ENCODE measurements at regions not wholly inside any gene's neighbourhood (a gene's known extent, or its start where the extent isn't known, plus 50 kb on each side); places are given as distances from the start of the nearest gene placed in this dataset.

DNA sequence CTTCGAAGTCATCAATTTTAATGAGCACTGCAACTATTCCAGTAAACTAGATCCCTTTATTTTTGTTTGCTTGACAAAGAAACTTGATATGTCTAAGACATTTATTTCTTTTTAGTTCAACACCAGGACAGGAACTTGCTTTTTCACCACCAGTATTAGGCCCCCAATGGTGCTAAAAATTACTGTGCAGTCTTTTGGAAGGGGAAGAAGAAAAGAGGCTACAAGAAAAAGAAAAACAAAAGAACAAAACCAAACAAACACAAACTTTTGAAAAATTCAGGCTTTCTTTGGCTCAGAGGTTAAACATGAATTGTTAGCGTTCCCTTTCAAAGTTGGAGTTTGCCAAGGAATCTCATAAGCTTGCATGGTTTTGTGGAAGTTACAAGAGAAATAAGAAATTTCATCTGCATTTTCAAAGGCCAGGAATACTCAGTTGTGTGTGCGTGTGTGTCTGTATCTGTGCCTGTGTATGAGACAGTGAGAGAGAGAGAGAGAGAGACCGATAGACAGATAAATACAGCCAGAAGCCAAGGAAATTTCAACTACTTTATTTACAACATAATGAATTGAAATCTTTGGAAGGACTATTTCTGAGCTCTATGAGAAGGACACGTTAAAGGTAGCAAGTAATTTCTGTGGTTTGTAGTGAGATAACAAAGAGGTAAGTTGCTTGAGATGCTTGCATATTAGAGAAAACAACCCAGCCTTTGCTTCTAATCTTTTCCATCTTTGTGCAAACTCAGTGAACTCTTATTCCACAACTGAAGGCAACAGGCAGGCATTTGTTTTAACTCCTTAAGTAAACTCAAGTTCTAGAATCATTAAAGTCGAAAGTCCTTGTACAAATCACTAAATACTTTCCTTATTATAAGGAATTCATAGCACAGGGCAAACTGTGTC, 171.0 kb upstream of the CITED2 start (continued):
- TF ChIP-seq, protein P1, sequence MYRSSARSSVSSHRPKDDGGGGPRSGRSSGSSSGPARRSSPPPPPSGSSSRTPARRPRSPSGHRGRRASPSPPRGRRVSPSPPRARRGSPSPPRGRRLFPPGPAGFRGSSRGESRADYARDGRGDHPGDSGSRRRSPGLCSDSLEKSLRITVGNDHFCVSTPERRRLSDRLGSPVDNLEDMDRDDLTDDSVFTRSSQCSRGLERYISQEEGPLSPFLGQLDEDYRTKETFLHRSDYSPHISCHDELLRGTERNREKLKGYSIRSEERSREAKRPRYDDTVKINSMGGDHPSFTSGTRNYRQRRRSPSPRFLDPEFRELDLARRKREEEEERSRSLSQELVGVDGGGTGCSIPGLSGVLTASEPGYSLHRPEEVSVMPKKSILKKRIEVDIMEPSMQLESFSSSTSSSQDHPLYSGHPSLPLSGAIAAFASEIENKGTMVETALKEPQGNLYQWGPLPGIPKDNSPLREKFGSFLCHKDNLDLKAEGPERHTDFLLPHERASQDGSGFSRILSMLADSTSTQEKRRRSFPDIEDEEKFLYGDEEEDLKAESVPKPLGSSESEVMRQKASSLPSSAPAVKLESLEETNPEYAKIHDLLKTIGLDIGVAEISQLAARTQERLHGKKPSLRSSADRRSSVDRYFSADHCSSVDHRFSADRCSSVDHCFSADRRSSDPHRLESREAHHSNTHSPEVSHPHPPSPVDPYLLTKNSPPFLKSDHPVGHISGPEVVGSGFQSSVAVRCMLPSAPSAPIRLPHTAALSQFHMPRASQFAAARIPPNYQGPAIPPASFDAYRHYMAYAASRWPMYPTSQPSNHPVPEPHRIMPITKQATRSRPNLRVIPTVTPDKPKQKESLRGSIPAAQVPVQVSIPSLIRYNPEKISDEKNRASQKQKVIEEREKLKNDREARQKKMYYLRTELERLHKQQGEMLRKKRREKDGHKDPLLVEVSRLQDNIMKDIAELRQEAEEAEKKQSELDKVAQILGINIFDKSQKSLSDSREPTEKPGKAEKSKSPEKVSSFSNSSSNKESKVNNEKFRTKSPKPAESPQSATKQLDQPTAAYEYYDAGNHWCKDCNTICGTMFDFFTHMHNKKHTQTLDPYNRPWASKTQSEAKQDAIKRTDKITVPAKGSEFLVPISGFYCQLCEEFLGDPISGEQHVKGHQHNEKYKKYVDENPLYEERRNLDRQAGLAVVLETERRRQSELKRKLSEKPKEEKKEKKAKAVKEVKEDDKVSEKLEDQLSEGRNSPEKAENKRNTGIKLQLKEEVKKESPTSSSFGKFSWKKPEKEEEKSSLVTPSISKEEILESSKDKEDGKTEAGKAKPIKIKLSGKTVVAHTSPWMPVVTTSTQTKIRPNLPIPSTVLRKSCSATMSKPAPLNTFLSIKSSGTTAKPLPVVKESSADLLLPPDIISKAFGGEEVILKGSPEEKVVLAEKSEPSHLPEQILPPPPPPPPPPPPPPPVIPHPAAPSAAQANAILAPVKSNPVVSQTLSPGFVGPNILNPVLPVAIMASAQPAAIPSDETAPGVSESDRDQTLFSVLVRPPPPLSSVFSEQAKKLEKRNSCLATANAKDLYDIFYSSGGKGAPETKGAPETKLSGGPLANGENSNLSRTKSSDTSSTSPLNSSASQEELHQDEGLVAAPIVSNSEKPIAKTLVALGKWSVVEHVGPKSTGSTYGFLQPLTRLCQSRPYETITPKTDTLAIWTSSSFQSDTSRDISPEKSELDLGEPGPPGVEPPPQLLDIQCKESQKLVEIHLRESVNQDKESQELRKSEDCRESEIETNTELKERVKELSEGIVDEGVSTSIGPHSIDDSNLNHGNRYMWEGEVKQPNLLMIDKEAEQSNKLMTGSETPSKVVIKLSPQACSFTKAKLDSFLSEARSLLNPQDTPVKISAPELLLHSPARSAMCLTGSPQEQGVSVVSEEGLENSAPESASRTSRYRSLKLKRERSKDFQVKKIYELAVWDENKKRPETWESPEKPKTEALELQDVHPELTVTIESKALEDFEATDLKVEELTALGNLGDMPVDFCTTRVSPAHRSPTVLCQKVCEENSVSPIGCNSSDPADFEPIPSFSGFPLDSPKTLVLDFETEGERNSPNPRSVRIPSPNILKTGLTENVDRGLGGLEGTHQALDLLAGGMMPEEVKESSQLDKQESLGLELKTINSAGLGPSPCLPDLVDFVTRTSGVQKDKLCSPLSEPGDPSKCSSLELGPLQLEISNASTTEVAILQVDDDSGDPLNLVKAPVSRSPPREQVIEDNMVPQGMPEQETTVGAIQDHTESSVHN (IDR thresholded peaks at IDR 0.05; ENCODE audit: borderline replicate concordance in 1 of 2, low read depth in 1 of 2), result 0 out of 4 replicates have a peak, but pooled peaks of 1 of the 2 experiments have one; percentile 74
- TF ChIP-seq ZNF77 (CRISPR knock-in tag; IDR thresholded peaks at IDR 0.05) (no peak), PRPF4 (IDR thresholded peaks at IDR 0.05; ENCODE audit: insufficient read depth, low read depth, low read length, poor library complexity, severe bottlenecking) (no peak), EZH2 (IDR thresholded peaks at IDR 0.05; ENCODE audit: borderline replicate concordance, low read depth, low read length) (no peak), FOXJ2 (tag; IDR thresholded peaks at IDR 0.05) (0 out of 2 replicates have a peak, but pooled peaks have one; percentile 49), CCNT2 (IDR thresholded peaks at IDR 0.05; ENCODE audit: borderline replicate concordance, extremely low read depth, insufficient read length, low read depth, low read length) (no peak), BCL6 (CRISPR knock-in tag; IDR thresholded peaks at IDR 0.05) (no peak), TBP (optimal IDR thresholded peaks at IDR 0.05; ENCODE audit: low read depth, low read length) (no peak), ZNF589 (CRISPR knock-in tag; IDR thresholded peaks at IDR 0.05; ENCODE audit: low read depth) (no peak), EP400 (IDR thresholded peaks at IDR 0.05) (no peak), FOS (IDR thresholded peaks at IDR 0.05; ENCODE audit: extremely low read depth, insufficient read length) (no peak), C11orf30 (IDR thresholded peaks at IDR 0.05; ENCODE audit: low read depth) (no peak)
- TF ChIP-seq, protein P2, sequence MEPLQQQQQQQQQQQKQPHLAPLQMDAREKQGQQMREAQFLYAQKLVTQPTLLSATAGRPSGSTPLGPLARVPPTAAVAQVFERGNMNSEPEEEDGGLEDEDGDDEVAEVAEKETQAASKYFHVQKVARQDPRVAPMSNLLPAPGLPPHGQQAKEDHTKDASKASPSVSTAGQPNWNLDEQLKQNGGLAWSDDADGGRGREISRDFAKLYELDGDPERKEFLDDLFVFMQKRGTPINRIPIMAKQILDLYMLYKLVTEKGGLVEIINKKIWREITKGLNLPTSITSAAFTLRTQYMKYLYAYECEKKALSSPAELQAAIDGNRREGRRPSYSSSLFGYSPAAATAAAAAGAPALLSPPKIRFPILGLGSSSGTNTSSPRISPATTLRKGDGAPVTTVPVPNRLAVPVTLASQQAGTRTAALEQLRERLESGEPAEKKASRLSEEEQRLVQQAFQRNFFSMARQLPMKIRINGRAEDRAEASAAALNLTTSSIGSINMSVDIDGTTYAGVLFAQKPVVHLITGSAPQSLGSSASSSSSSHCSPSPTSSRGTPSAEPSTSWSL (CRISPR knock-in tag; IDR thresholded peaks at IDR 0.05; ENCODE audit: borderline replicate concordance), result no peak
- TF ChIP-seq, protein P3, sequence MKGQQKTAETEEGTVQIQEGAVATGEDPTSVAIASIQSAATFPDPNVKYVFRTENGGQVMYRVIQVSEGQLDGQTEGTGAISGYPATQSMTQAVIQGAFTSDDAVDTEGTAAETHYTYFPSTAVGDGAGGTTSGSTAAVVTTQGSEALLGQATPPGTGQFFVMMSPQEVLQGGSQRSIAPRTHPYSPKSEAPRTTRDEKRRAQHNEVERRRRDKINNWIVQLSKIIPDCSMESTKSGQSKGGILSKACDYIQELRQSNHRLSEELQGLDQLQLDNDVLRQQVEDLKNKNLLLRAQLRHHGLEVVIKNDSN (CRISPR knock-in tag; IDR thresholded peaks at IDR 0.05), result no peak
- TF ChIP-seq, protein P4, sequence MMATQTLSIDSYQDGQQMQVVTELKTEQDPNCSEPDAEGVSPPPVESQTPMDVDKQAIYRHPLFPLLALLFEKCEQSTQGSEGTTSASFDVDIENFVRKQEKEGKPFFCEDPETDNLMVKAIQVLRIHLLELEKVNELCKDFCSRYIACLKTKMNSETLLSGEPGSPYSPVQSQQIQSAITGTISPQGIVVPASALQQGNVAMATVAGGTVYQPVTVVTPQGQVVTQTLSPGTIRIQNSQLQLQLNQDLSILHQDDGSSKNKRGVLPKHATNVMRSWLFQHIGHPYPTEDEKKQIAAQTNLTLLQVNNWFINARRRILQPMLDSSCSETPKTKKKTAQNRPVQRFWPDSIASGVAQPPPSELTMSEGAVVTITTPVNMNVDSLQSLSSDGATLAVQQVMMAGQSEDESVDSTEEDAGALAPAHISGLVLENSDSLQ (IDR thresholded peaks at IDR 0.05), result no peak

All from K562 (cell line).